K562 (cell line): ENCODE measurements at regions not wholly inside any gene's neighbourhood (a gene's known extent, or its start where the extent isn't known, plus 50 kb on each side); places are given as distances from the start of the nearest gene placed in this dataset.

Source experiments
- CEBPG ChIP-seq, 3 experiments: fragments of 200-800 bp in 1 of 3; sonication (Bioruptor generic) in 1 of 3; sonication (generic) in 1 of 3; formaldehyde crosslinking in 1 of 3; IDR thresholded peaks in 2 of 3; conservative IDR thresholded peaks in 1 of 3; 2 replicates each; pipeline versions ENCODE4 v1.6.1 to v1.8.0; 2016 to 2022; ENCODE audit warnings: missing compliant biosample characterization in 2 of 3, missing genetic modification characterization in 2 of 3, mild to moderate bottlenecking in 1 of 3, missing genetic modification reagents in 1 of 3
- DNMT1 ChIP-seq: fragments of 450-650 bp; IDR thresholded peaks from 2 replicates; pipeline ENCODE4 v1.6.1; 2016; ENCODE audit warnings: antibody characterized with exemption, mild to moderate bottlenecking
- FOXP1 ChIP-seq: sonication (generic); formaldehyde crosslinking; IDR thresholded peaks from 2 replicates; pipeline ENCODE4 v1.8.0; 2022; ENCODE audit warnings: mild to moderate bottlenecking, missing genetic modification reagents
- KDM4B ChIP-seq, 2 experiments: fragments of 450-650 bp in 1 of 2; sonication (generic) in 1 of 2; IDR thresholded peaks; 2 replicates each; pipeline ENCODE4 v1.6.1; 2016 to 2017; ENCODE audit warnings: borderline replicate concordance in 2 of 2, antibody characterized with exemption in 1 of 2, low read depth in 1 of 2, mild to moderate bottlenecking in 1 of 2
- NCOR1 ChIP-seq: fragments of 450-650 bp; IDR thresholded peaks from 2 replicates; pipeline ENCODE4 v1.6.1; 2016; ENCODE audit warnings: mild to moderate bottlenecking, moderate library complexity
- POLR3G ChIP-seq: IDR thresholded peaks from 2 replicates; pipeline ENCODE4 v1.6.1; 2011; ENCODE audit not compliant: insufficient read length, insufficient replicate concordance; ENCODE audit errors: extremely low read depth
- PYGO2 ChIP-seq: fragments of 450-650 bp; IDR thresholded peaks from 2 replicates; pipeline ENCODE4 v1.6.1; 2016; ENCODE audit warnings: mild to moderate bottlenecking, missing genetic modification characterization, moderate library complexity, missing compliant biosample characterization
- ZNF551 ChIP-seq: fragments of 250-450 bp; sonication (Bioruptor Pico); IDR thresholded peaks from 2 replicates; pipeline ENCODE4 v1.5.0; 2021; ENCODE audit warnings: mild to moderate bottlenecking, moderate library complexity
- TF ChIP-seq, protein P1 (sequence below): fragments of 450-650 bp; IDR thresholded peaks from 2 replicates; pipeline ENCODE4 v1.6.1; 2017; ENCODE audit warnings: antibody characterized with exemption, mild to moderate bottlenecking
- TF ChIP-seq, protein P2 (sequence below): sonication (generic); formaldehyde crosslinking; IDR thresholded peaks from 2 replicates; pipeline ENCODE4 v1.5.0; 2020; ENCODE audit warnings: missing genetic modification reagents
- TF ChIP-seq, protein P3 (sequence below): sonication (generic); formaldehyde crosslinking; IDR thresholded peaks from 2 replicates; pipeline ENCODE4 v1.8.0; 2022; ENCODE audit warnings: mild to moderate bottlenecking, missing genetic modification reagents
- TF ChIP-seq, protein P4 (sequence below): IDR thresholded peaks from 3 replicates; pipeline ENCODE4 v1.6.1; 2011; ENCODE audit warnings: borderline replicate concordance, mild to moderate bottlenecking, moderate library complexity; ENCODE audit not compliant: insufficient read length; ENCODE audit errors: extremely low read depth
- TF ChIP-seq, protein P5 (sequence below): sonication (generic); formaldehyde crosslinking; IDR thresholded peaks from 2 replicates; pipeline ENCODE4 v1.8.0; 2022; ENCODE audit warnings: mild to moderate bottlenecking, low read depth, missing genetic modification reagents
- TF ChIP-seq, protein P6 (sequence below): fragments of 450-650 bp; IDR thresholded peaks from one replicate; pipeline ENCODE4 v1.6.1; 2018; ENCODE audit warnings: mild to moderate bottlenecking, moderate library complexity; ENCODE audit not compliant: partially characterized antibody

DNA sequence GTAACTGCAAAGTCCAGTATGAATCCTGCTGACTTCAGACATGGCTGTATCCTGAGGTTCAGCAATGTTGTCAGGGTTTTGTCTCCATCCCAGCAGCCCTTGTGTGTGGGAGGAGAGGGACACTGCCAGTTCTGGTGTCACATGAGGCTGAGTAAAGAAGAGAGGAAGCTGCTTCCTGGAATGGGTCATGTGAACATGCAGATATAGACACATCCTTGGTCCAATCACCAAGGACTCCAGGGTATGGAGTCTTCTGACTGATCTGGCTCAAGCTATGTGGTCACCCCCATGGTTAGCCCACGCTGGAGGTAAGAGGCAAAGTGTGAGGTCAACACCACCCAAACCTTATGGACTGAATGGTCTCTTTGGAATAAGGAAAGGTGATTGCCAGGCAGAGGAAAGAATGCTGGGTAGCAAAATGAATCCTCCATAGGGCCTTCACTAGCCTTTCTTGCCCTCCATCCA, 134.4 kb upstream of the SLC1A4 start (continued):
- TF ChIP-seq, protein P1, sequence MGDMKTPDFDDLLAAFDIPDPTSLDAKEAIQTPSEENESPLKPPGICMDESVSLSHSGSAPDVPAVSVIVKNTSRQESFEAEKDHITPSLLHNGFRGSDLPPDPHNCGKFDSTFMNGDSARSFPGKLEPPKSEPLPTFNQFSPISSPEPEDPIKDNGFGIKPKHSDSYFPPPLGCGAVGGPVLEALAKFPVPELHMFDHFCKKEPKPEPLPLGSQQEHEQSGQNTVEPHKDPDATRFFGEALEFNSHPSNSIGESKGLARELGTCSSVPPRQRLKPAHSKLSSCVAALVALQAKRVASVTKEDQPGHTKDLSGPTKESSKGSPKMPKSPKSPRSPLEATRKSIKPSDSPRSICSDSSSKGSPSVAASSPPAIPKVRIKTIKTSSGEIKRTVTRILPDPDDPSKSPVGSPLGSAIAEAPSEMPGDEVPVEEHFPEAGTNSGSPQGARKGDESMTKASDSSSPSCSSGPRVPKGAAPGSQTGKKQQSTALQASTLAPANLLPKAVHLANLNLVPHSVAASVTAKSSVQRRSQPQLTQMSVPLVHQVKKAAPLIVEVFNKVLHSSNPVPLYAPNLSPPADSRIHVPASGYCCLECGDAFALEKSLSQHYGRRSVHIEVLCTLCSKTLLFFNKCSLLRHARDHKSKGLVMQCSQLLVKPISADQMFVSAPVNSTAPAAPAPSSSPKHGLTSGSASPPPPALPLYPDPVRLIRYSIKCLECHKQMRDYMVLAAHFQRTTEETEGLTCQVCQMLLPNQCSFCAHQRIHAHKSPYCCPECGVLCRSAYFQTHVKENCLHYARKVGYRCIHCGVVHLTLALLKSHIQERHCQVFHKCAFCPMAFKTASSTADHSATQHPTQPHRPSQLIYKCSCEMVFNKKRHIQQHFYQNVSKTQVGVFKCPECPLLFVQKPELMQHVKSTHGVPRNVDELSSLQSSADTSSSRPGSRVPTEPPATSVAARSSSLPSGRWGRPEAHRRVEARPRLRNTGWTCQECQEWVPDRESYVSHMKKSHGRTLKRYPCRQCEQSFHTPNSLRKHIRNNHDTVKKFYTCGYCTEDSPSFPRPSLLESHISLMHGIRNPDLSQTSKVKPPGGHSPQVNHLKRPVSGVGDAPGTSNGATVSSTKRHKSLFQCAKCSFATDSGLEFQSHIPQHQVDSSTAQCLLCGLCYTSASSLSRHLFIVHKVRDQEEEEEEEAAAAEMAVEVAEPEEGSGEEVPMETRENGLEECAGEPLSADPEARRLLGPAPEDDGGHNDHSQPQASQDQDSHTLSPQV, result peak; percentile 91
- TF ChIP-seq, protein P2, sequence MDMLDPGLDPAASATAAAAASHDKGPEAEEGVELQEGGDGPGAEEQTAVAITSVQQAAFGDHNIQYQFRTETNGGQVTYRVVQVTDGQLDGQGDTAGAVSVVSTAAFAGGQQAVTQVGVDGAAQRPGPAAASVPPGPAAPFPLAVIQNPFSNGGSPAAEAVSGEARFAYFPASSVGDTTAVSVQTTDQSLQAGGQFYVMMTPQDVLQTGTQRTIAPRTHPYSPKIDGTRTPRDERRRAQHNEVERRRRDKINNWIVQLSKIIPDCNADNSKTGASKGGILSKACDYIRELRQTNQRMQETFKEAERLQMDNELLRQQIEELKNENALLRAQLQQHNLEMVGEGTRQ (CRISPR knock-in tag), result peak; percentile 94
- TF ChIP-seq PYGO2 (no peak), POLR3G (no peak), NCOR1 (no peak), DNMT1 (no peak), FOXP1 (CRISPR knock-in tag) (no peak), CEBPG (CRISPR knock-in tag; IDR thresholded peaks at IDR 0.05) (no peak), CEBPG (tag; conservative IDR thresholded peaks at IDR 0.05 in 1 of 2, IDR thresholded peaks at IDR 0.05 in 1 of 2) (no peak), KDM4B (IDR thresholded peaks at IDR 0.05; ENCODE audit: borderline replicate concordance in 2 of 2, low read depth in 1 of 2) (no peak), ZNF551 (CRISPR knock-in tag) (no peak)
- TF ChIP-seq, protein P3, sequence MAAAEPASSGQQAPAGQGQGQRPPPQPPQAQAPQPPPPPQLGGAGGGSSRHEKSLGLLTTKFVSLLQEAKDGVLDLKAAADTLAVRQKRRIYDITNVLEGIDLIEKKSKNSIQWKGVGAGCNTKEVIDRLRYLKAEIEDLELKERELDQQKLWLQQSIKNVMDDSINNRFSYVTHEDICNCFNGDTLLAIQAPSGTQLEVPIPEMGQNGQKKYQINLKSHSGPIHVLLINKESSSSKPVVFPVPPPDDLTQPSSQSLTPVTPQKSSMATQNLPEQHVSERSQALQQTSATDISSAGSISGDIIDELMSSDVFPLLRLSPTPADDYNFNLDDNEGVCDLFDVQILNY, result no peak
- TF ChIP-seq, protein P4, sequence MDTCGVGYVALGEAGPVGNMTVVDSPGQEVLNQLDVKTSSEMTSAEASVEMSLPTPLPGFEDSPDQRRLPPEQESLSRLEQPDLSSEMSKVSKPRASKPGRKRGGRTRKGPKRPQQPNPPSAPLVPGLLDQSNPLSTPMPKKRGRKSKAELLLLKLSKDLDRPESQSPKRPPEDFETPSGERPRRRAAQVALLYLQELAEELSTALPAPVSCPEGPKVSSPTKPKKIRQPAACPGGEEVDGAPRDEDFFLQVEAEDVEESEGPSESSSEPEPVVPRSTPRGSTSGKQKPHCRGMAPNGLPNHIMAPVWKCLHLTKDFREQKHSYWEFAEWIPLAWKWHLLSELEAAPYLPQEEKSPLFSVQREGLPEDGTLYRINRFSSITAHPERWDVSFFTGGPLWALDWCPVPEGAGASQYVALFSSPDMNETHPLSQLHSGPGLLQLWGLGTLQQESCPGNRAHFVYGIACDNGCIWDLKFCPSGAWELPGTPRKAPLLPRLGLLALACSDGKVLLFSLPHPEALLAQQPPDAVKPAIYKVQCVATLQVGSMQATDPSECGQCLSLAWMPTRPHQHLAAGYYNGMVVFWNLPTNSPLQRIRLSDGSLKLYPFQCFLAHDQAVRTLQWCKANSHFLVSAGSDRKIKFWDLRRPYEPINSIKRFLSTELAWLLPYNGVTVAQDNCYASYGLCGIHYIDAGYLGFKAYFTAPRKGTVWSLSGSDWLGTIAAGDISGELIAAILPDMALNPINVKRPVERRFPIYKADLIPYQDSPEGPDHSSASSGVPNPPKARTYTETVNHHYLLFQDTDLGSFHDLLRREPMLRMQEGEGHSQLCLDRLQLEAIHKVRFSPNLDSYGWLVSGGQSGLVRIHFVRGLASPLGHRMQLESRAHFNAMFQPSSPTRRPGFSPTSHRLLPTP, result no peak
- TF ChIP-seq, protein P5, sequence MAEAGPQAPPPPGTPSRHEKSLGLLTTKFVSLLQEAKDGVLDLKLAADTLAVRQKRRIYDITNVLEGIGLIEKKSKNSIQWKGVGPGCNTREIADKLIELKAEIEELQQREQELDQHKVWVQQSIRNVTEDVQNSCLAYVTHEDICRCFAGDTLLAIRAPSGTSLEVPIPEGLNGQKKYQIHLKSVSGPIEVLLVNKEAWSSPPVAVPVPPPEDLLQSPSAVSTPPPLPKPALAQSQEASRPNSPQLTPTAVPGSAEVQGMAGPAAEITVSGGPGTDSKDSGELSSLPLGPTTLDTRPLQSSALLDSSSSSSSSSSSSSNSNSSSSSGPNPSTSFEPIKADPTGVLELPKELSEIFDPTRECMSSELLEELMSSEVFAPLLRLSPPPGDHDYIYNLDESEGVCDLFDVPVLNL (CRISPR knock-in tag), result no peak
- TF ChIP-seq, protein P6, sequence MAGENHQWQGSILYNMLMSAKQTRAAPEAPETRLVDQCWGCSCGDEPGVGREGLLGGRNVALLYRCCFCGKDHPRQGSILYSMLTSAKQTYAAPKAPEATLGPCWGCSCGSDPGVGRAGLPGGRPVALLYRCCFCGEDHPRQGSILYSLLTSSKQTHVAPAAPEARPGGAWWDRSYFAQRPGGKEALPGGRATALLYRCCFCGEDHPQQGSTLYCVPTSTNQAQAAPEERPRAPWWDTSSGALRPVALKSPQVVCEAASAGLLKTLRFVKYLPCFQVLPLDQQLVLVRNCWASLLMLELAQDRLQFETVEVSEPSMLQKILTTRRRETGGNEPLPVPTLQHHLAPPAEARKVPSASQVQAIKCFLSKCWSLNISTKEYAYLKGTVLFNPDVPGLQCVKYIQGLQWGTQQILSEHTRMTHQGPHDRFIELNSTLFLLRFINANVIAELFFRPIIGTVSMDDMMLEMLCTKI, result no peak
